Kidney epithelial cell (primary cell): ENCODE measurements at regions not wholly inside any gene's neighbourhood (a gene's known extent, or its start where the extent isn't known, plus 50 kb on each side); places are given as distances from the start of the nearest gene placed in this dataset.

Experiments used
- DNase-seq: peaks from one replicate; pipeline ENCODE4 v3.0.0-alpha.2; 2010; ENCODE audit warnings: low read depth
- H3K27me3 ChIP-seq: 2 replicates; pipeline ENCODE4 v1.6.0; 2011; ENCODE audit warnings: low read length; ENCODE audit not compliant: control insufficient read depth, insufficient read depth
- H3K36me3 ChIP-seq: 2 replicates; pipeline ENCODE4 v1.5.1; 2011; ENCODE audit warnings: low read length; ENCODE audit not compliant: control insufficient read depth, insufficient read depth
- H3K4me3 ChIP-seq: 2 replicates; pipeline ENCODE4 v1.5.1; 2011; ENCODE audit warnings: low read depth, mild to moderate bottlenecking, control low read depth, low read length
- TF ChIP-seq, protein P1 (sequence below): IDR thresholded peaks from 2 replicates; pipeline ENCODE4 v1.5.1; 2011; ENCODE audit warnings: mild to moderate bottlenecking, moderate library complexity, low read length, control low read depth, inconsistent platforms; ENCODE audit not compliant: insufficient read depth, poor library complexity, severe bottlenecking

DNA sequence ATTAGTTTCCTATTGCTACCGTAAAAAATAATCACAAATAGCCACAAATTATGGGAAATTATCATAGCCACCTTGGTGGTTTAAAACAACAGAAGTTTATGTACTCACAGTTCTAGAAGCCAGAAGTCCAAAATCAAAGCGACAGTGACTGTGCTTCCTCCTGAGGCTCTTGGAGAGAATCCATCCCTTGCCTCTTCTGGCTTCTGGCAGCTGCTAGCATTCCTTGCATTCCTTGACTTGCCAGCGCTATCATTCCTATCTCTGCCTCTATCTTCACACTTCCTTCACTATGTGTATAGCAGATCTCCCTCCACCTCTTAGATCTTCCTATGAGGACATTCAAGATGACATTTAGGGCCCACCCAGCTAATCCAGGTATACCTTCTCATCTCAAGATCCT is 180.1 kb upstream of the USP25 start:
- H3K36me3 ChIP-seq, result no peaks in the 10 kb centered on the region
- no peaks in the 10 kb centered on the region for H3K27me3 ChIP-seq
- DNase-seq, result no peak
- TF ChIP-seq, protein P1, sequence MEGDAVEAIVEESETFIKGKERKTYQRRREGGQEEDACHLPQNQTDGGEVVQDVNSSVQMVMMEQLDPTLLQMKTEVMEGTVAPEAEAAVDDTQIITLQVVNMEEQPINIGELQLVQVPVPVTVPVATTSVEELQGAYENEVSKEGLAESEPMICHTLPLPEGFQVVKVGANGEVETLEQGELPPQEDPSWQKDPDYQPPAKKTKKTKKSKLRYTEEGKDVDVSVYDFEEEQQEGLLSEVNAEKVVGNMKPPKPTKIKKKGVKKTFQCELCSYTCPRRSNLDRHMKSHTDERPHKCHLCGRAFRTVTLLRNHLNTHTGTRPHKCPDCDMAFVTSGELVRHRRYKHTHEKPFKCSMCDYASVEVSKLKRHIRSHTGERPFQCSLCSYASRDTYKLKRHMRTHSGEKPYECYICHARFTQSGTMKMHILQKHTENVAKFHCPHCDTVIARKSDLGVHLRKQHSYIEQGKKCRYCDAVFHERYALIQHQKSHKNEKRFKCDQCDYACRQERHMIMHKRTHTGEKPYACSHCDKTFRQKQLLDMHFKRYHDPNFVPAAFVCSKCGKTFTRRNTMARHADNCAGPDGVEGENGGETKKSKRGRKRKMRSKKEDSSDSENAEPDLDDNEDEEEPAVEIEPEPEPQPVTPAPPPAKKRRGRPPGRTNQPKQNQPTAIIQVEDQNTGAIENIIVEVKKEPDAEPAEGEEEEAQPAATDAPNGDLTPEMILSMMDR, result no peak
- H3K4me3 ChIP-seq, result no peak overlapping the region

DNA sequence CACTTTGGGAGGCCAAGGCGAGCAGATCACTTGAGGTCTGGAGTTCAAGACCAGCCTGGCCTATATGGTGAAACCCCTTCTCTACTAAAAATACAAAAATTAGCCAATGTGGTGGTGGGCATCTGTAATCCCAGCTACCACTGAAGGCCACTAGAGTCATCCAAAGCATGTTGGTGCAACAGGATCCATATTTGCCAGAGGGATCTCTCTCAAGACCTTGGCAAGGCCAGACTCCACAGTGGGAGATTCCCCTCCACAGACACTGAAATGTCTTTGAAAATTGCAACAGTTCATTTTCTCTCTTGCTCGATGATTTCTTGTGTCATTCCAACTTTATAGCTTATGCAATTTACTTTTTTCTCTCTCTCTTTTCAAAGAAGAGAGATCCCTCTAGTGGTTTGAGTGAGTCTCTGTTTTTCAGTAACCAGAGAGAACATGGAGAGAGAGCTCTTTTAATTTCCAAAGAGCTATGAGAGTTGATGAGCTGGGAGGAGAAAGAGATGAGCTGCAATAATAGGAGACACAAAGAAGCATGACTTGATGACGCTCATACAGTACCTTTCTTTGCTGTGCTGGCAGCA is 176.8 kb upstream of the USP25 start:
- Histone ChIP-seq H3K4me3 (no peak overlapping the region), H3K36me3 (no peaks in the 10 kb centered on the region), H3K27me3 (no peaks in the 10 kb centered on the region)
- TF ChIP-seq, protein P1, result peak; percentile 47
- DNase-seq, result no peak

DNA sequence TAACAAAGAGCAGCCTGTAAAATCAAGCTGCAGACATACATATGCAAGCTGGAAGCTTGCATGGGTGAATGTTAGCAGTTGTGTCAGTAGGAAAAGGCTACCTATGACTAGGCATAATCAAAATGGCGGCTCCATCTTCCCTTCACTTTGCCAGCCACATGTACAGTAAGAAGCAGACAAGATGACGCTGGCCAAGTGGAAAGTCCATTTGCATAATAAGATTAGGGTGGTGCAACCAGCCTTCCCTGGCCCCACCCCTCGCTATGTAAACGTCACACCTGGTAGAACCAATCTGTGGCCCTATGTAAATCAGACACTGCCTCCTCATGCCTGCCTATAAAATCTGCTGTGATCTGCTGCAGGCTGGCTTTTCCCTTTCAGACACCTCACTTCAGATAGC is 171.9 kb upstream of the USP25 start:
- H3K36me3 ChIP-seq, result no peaks in the 10 kb centered on the region
- H3K4me3 ChIP-seq, result no peak overlapping the region
- TF ChIP-seq, protein P1, result no peak
- no peak for DNase-seq
- no peaks in the 10 kb centered on the region for H3K27me3 ChIP-seq

DNA sequence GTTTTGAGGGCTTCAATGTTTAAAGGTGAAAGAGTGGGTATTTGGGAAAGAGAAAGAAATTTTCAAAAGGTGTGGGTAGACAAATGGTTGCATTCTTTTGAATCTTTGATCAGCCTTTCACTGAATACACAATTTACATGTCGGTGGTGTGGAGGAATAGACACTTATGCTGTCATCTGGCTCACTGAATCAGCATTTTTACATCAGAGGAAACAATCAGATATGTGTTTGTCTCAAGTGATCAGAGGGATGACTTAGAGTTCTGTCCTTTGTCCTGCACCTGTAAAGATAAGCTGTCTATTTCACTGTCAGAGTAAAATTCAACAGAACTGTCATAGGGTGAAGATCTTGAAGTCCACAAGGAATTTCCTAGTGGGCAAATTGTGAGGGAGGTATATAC is 170.9 kb upstream of the USP25 start:
- TF ChIP-seq, protein P1, result no peak
- DNase-seq, result no peak
- no peak overlapping the region for H3K4me3 ChIP-seq

DNA sequence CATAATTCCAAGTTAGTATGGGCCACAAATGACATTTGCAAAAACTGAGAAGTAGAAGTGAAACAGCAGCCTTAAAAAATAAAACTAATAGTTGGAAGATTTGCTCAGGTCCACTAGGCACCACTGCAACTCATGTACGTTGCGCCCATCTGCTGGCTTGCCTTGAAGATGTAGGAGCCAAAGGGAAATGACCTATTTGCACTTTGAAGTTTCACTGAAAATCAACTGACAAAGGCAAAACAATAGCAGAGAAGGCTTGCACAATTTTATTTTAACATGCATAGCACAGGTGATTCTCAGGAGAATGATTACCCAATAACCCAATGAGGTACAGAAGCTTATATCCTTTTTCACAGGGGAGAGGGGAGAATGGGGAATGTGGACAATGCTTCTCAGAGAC is 170.1 kb upstream of the USP25 start:
- TF ChIP-seq, protein P1, result no peak

More for the DNA sequence above, 170.9 kb upstream of the USP25 start:
- Histone ChIP-seq H3K27me3 (no peaks in the 10 kb centered on the region), H3K36me3 (no peaks in the 10 kb centered on the region)

DNA sequence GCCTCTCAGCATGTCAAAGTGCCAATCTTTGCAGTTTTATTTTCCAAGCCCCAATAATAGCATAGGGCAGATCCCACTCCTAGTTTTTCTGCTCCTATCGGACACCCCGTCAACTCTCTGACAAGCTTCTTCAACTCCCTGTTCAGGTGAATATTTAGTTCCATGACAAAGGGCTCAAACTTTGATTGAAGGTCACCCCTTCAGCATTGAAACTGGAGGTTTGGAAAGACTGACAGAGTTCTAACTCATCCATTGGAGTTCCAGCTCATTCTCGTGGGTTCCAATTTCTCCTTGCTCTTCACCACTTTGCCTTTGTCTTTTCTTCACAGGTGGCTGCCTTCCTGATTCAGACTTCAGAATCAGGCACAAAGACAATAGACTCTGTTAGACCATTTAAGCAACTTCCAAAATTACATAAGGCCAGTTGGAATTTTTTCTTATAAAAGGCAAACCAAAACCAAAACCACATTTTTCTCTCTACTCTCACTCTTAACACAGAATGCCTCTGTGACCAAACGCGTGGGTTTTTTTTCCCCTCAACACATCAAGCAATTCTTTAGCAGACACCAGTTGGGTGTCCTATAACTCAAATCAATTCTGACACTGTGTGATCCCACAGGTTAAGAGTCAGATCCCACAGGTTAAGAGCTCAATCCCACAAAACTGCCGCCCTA is 169.3 kb upstream of the USP25 start:
- H3K4me3 ChIP-seq, result no peak overlapping the region
- DNase-seq, result peak; percentile 19
- no peaks in the 10 kb centered on the region for H3K27me3 ChIP-seq
- H3K36me3 ChIP-seq, result no peaks in the 10 kb centered on the region
- TF ChIP-seq, protein P1, result no peak

More for the DNA sequence above, 170.1 kb upstream of the USP25 start:
- DNase-seq, result no peak
- H3K36me3 ChIP-seq, result no peaks in the 10 kb centered on the region
- H3K27me3 ChIP-seq, result no peaks in the 10 kb centered on the region
- H3K4me3 ChIP-seq, result no peak overlapping the region
